ENCODE measurements at regions not wholly inside any gene's neighbourhood (a gene's known extent, or its start where the extent isn't known, plus 50 kb on each side); places are given as distances from the start of the nearest gene placed in this dataset.

DNA sequence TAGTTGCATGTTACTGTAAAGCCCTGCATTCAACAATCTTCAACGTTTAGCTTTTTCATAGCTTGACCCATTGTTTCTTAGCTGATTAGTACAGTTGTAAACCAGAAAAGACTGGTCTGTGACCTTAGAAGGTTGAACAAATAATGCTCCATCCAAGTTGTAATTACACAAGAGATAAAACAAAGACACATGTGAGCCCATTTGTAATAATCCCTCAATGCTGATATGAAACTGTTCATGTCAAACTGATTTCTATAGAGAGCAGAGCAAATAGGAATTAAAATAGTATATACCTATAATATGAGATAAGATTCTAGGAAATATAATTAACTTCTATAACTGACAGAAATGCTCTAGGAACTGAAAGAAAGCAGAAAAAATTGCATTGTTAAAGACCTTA lies 94.7 kb upstream of the SLC25A13 start:
- no peak overlapping the region for H3K27ac Mint-ChIP-seq
- DNase-seq (ENCODE audit: low spot score in 2 of 2) = no peak
- no peak overlapping the region for H3K4me3 Mint-ChIP-seq
- no peaks in the 10 kb centered on the region for H3K9me3 Mint-ChIP-seq
- ATAC-seq = no peak
- no peaks in the 10 kb centered on the region for H3K4me1 Mint-ChIP-seq
- no peaks in the 10 kb centered on the region for H3K36me3 Mint-ChIP-seq

- no peaks in the 10 kb centered on the region for H3K36me3 Mint-ChIP-seq
- H3K9me3 Mint-ChIP-seq = no peaks in the 10 kb centered on the region
- ATAC-seq (no peak), DNase-seq (ENCODE audit: low spot score in 2 of 2) (no peak)
- no peak overlapping the region for H3K4me3 Mint-ChIP-seq
- H3K4me1 Mint-ChIP-seq = no peaks in the 10 kb centered on the region
- no peak overlapping the region for H3K27ac Mint-ChIP-seq
Observed at GRCh38 chr7:96416116-96416515, 94.2 kb upstream of the SLC25A13 start.

DNA sequence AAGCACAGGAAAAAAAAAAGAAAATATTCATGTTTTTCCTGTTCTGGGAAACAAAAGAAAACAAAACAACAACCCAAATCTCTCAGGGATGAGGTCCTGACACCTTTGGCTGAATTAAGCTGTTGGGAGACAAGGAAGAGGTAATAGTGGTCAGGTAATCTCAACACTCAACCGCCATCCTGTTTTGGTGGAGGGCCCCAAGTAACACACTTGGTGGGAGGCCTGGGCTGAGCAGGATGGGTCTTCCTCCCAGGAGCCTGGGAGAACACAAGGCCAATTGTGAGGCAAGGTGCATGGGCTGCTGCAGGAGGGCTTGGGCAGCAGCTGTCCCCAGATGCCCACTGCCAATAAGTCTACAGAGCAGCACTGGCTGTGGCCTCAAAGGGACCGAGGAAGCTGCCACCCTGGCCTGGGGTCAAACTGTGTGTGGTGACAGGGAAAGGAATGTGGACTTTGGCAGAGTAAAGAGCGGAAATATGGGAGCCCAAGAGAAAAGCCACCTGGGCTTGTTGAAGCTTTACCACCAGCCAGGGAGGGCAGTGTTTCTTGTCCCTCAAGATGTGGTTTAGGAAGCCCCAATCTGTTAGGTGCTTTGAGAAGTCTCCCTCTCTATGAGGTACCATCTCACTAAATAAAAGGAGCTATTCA lies 93.5 kb upstream of the SLC25A13 start:
- Mint-ChIP-seq H3K4me1 (no peaks in the 10 kb centered on the region), H3K27ac (no peak overlapping the region), H3K9me3 (no peaks in the 10 kb centered on the region), H3K36me3 (no peaks in the 10 kb centered on the region), H3K4me3 (no peak overlapping the region)
- ATAC-seq (no peak), DNase-seq (ENCODE audit: low spot score in 2 of 2) (no peak)

DNA sequence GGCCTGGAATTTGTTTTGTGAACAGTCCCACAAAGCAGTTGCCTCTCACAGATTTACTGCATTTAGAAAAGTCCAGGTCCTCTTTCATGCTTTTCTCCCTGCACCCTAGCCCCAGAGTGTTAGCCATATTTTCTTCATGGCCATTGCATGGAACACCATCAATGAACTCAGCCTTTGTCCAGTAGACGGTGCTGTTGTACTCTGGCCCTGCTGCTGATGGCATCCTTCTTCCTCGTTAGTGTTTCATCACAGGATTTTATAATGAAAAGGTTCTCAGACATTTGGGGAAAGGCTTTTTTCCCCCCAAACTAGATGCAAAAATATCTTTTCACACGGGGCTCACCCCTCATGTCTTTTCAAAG lies 93.0 kb upstream of the SLC25A13 start:
- Mint-ChIP-seq H3K4me1 (no peaks in the 10 kb centered on the region), H3K4me3 (no peak overlapping the region)

DNA sequence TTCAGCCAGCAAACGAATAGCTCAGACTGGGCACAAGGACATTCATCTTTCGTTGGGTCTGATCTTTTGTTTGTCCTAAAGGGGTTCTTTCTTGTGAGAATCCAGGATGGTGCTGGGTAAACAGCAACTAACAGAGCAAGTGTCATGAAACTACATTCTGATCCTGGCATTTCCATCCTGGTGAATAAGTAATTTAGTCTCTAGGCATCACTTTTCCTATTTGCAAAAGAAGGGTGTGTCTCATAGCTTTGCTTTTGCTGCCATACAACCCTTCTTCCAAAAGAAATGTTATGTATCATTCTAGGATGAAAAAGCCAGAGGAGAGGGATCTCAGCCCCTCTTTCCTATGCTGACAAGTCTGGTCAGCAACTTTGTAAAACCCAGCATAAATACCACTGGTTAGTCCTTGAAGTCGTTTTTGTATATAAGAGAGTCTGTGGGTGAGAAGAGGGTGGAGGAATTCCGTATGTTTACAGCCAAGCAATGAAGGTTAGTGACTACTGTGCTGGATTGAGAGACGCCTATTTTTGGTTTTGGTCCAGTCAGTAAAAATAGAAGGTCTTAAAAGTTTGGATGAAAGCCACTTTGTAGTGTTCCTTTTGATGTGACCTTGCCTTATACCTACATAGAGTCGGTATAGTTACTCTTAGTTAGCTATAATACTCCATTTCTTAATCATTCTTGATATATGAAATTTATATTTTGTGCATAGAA lies 88.4 kb upstream of the SLC25A13 start:
- Mint-ChIP-seq H3K4me3 (no peak overlapping the region), H3K9me3 (no peaks in the 10 kb centered on the region), H3K36me3 (no peaks in the 10 kb centered on the region), H3K4me1 (no peaks in the 10 kb centered on the region), H3K27ac (no peak overlapping the region)
- ATAC-seq (no peak), DNase-seq (ENCODE audit: low spot score in 2 of 2) (no peak)

More for the DNA sequence above, 93.0 kb upstream of the SLC25A13 start:
- H3K36me3 Mint-ChIP-seq = no peaks in the 10 kb centered on the region
- ATAC-seq (peak; percentile 70), DNase-seq (ENCODE audit: low spot score in 2 of 2) (no peak)
- no peak overlapping the region for H3K27ac Mint-ChIP-seq
- no peaks in the 10 kb centered on the region for H3K9me3 Mint-ChIP-seq

DNA sequence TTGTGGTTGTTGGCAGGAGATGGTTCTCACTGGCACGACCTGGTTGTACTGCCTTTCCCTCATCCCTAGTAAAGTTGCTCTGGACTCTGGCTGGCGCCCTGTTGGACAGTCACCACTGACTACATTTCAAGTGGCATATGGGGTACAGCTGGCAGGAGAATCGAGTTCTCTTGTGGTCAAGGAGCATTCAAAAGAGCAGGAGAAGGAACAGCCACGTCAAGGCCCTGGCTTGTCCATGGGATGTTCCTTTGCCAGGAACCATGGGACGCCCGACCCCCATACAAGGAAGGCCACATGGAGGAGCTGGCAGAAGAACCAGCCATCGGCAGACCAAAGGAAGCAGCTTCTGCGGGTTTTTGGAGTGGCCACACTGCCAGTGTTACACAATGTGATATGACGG lies 87.0 kb upstream of the SLC25A13 start:
- ATAC-seq (no peak), DNase-seq (ENCODE audit: low spot score in 2 of 2) (no peak)
- no peak overlapping the region for H3K27ac Mint-ChIP-seq
- no peaks in the 10 kb centered on the region for H3K4me1 Mint-ChIP-seq
- H3K36me3 Mint-ChIP-seq = no peaks in the 10 kb centered on the region
- no peak overlapping the region for H3K4me3 Mint-ChIP-seq
- no peaks in the 10 kb centered on the region for H3K9me3 Mint-ChIP-seq

DNA sequence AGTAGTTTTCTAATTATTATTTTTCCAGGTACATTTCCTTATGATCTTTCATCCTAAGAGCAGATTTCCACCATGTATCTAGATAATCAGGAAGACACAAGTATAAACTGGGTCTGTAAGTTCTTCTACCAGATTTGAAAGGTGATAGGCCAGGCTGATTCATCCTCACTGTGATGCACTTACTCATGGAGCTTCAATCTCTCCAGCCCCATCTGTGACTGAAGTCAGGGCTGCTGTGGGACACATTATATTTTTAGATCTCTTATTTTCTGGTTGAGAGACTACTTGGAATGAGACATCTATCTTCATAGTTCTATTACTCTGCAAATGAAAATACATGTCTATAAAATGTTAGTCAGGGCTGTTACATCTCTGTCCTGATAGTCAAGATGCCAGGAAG lies 85.5 kb upstream of the SLC25A13 start:
- no peak for ATAC-seq
- H3K4me3 Mint-ChIP-seq = no peak overlapping the region
- DNase-seq (ENCODE audit: low spot score in 2 of 2) = no peak
- no peaks in the 10 kb centered on the region for H3K36me3 Mint-ChIP-seq
- no peaks in the 10 kb centered on the region for H3K4me1 Mint-ChIP-seq
- no peaks in the 10 kb centered on the region for H3K9me3 Mint-ChIP-seq
- H3K27ac Mint-ChIP-seq = no peak overlapping the region

GRCh38 chr7:96402913-96403312 lies 81.0 kb upstream of the SLC25A13 start:
- H3K36me3 Mint-ChIP-seq = no peaks in the 10 kb centered on the region
- H3K27ac Mint-ChIP-seq = no peak overlapping the region
- DNase-seq (ENCODE audit: low spot score in 2 of 2) (no peak), ATAC-seq (no peak)
- no peaks in the 10 kb centered on the region for H3K9me3 Mint-ChIP-seq
- H3K4me3 Mint-ChIP-seq = no peak overlapping the region
- H3K4me1 Mint-ChIP-seq = no peaks in the 10 kb centered on the region

DNA sequence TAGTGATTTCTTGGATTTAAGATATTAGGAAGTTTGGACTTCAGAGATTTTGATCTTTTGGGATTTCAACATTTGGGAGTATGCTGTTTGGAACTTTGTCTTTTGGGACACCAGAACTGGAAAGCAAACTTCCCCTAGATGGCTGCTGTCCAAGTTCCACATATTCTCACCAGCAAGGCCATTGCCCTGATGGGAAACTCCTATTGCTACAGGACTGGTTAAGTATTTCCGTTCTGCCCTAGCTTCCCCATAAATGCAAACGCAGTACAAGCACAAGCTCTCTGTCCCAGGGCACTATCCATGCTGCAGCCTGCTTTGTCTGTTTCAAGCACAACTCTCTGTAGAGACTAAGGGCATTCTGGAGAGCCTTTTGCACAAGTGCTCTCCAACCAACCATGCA lies 79.3 kb upstream of the SLC25A13 start:
- H3K4me3 Mint-ChIP-seq = no peak overlapping the region
- DNase-seq (ENCODE audit: low spot score in 2 of 2) (no peak), ATAC-seq (no peak)
- H3K36me3 Mint-ChIP-seq = no peaks in the 10 kb centered on the region
- H3K27ac Mint-ChIP-seq = no peak overlapping the region
- H3K9me3 Mint-ChIP-seq = no peaks in the 10 kb centered on the region
- no peaks in the 10 kb centered on the region for H3K4me1 Mint-ChIP-seq

DNA sequence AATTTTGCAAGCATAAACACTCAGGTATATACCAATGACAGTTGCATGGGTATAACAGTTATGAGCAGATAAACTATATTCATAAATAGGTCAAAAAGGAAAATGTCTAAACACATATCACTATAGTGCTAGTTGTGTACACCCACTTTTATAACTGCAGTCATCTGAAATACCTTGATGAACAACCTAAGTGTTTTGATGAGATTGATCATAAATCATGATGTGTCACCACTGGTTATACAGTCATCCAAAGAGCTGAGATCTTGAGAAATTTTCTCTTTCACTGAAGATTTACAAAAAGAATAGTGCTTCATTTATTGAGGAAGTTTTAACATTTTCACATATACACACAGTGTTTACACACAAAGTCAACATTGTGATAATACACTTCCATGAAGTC lies 78.6 kb upstream of the SLC25A13 start:
- H3K4me3 Mint-ChIP-seq = no peak overlapping the region
- H3K4me1 Mint-ChIP-seq = no peaks in the 10 kb centered on the region
- no peaks in the 10 kb centered on the region for H3K9me3 Mint-ChIP-seq
- DNase-seq (ENCODE audit: low spot score in 2 of 2) (no peak), ATAC-seq (no peak)
- no peak overlapping the region for H3K27ac Mint-ChIP-seq
- H3K36me3 Mint-ChIP-seq = no peaks in the 10 kb centered on the region

GRCh38 chr7:96400001-96400400 lies 78.1 kb upstream of the SLC25A13 start:
- H3K27ac Mint-ChIP-seq = no peak overlapping the region
- H3K9me3 Mint-ChIP-seq = no peaks in the 10 kb centered on the region
- no peaks in the 10 kb centered on the region for H3K36me3 Mint-ChIP-seq
- ATAC-seq (no peak), DNase-seq (ENCODE audit: low spot score in 2 of 2) (no peak)
- H3K4me1 Mint-ChIP-seq = no peaks in the 10 kb centered on the region
- H3K4me3 Mint-ChIP-seq = no peak overlapping the region

- Mint-ChIP-seq H3K36me3 (no peaks in the 10 kb centered on the region), H3K4me1 (no peaks in the 10 kb centered on the region), H3K4me3 (no peak overlapping the region), H3K27ac (no peak overlapping the region), H3K9me3 (peaks cover 3% of the 10 kb centered on the region)
- ATAC-seq (no peak), DNase-seq (ENCODE audit: low spot score in 2 of 2) (no peak)
Observed at GRCh38 chr7:96397936-96398598, 76.2 kb upstream of the SLC25A13 start.

DNA sequence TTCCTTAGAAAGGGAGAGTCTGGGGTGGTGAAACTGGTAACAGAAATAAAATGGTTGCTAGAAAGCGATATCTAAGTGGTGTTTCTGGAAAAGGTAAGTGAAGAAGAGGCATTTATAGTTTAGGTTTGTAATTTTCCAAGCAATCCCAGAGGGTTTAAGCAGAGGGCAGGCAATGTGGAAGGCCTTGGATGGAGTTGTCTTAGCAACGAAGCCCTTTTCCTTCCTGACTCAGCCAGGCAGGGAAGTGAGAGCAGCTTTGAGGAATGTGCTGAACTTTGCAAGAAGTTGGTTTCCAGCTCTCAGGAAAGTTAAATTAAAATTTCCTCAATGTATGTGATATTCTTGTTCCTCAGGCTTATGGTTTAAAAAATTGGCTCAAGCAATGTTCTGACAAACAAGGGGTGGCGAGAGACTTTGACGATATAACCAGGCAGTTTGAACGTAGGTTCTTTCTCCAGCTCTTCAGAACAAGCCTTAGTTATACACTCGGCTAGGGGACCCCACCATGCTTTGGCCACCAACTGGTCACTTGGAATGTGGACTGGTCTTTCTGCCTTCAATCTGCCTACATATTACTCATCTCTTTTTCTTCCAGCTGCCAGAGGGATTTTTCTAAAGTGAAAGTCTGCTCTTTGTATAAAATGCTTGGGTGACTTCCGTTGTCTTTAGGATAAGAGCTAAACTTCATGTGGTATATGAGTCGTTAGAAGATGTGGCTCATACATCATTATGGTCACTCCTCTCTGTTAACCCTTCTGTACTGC lies 66.9 kb upstream of the SLC25A13 start:
- DNase-seq (ENCODE audit: low spot score in 2 of 2) (no peak), ATAC-seq (no peak)
- Mint-ChIP-seq H3K36me3 (no peaks in the 10 kb centered on the region), H3K4me1 (no peaks in the 10 kb centered on the region), H3K4me3 (no peak overlapping the region), H3K9me3 (peaks cover 2% of the 10 kb centered on the region), H3K27ac (no peak overlapping the region)

- Mint-ChIP-seq H3K4me3 (no peak overlapping the region), H3K9me3 (peaks cover 2% of the 10 kb centered on the region), H3K27ac (no peak overlapping the region), H3K4me1 (no peaks in the 10 kb centered on the region), H3K36me3 (no peaks in the 10 kb centered on the region)
- ATAC-seq = no peak
- no peak for DNase-seq (ENCODE audit: low spot score in 2 of 2)
Observed at GRCh38 chr7:96388166-96388565, 66.3 kb upstream of the SLC25A13 start.

DNA sequence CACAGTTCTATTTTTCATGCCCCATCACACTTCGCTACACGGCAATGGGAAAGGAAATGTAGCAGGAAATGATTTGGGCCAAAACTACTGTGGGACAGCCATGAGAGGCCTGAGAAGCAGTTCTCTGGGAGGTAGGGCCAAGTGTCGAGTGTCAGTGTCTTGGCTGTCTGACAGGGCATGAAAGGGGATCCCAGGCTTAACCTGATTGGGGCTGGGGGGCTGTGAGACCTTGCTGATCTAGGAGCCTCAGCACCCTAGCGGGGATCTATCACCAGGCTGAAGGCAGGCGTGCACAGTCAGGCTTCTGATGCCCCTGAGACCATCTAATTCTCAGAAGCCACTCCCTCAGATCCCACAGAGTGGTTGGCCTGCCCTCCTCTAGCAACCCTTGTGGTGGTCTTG lies 58.2 kb upstream of the SLC25A13 start:
- H3K4me1 Mint-ChIP-seq = no peaks in the 10 kb centered on the region
- no peak overlapping the region for H3K4me3 Mint-ChIP-seq
- ATAC-seq = no peak
- no peak for DNase-seq (ENCODE audit: low spot score in 2 of 2)
- no peaks in the 10 kb centered on the region for H3K36me3 Mint-ChIP-seq
- no peak overlapping the region for H3K27ac Mint-ChIP-seq
- no peaks in the 10 kb centered on the region for H3K9me3 Mint-ChIP-seq

Measured in stimulated activated effector memory CD8-positive, alpha-beta T cell treated with anti-CD3 and anti-CD28 coated beads, Interleukin-12 subunit alpha, Interleukin-12 subunit beta, amount 100 ng/mL, for 72 hours (primary cell).